ENCODE measurements at regions not wholly inside any gene's neighbourhood (a gene's known extent, or its start where the extent isn't known, plus 50 kb on each side); places are given as distances from the start of the nearest gene placed in this dataset.

DNA sequence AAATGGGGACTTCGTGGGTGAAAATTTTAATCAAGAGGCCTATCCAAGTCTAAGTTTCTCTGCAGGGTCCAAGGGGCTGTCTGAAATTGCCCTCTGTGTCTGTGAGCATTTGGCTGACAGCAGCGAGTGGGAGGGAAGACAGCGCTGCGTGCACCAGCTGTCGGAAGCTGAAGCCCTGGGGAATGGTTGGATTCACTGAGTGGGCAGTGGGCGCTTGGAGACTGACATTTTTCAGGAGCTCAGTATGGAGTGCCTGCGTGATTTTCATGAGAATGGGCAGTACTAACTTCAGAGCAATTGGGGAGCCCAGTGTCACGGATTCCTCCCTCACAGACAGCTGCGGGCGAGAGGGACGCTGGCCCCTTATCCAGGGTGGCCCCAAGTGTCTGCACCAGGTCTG, 388.8 kb upstream of the B3GAT1 start:
- DNase-seq (ENCODE audit: low read depth), result no peak

DNA sequence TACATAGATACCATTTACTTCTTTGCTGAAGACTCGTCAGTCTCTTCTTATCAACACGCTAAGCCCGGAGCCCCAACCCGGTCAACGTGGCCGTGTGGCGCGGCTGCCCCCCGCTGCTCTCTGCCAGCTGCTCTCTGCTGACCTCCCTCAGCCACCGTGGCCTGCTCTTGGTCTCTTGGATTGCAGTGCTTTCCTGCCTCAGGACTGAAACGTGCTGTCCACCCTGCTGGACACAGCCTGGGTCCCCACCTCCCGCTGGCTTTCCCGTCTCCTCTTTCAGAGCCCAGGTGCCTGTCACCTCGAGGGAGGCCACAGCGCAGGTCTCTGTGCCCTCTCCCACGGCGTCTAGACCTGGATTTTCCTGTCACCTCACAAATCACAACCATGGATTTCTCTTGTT, 388.1 kb upstream of the B3GAT1 start:
- no peak for DNase-seq (ENCODE audit: low read depth)

DNA sequence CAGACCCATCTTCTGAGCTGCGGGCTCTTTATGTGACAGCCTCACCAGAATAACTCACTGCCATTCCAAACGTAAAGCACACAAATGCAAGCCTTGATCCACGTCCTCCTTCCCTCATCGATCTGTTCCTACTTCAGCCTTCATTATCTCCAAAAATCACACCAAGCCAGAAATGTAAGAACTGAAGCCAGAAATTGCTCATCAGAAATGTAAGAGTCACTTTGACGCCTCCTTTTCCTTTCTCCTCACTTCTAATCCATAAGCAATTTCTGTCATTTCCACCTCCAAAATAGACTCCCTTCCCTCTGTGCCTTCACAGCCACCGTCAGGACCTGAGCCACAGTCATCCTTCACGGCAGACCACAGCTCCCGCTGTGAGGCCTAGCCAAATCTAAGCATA, 387.3 kb upstream of the B3GAT1 start:
- DNase-seq (ENCODE audit: low read depth), result no peak

DNA sequence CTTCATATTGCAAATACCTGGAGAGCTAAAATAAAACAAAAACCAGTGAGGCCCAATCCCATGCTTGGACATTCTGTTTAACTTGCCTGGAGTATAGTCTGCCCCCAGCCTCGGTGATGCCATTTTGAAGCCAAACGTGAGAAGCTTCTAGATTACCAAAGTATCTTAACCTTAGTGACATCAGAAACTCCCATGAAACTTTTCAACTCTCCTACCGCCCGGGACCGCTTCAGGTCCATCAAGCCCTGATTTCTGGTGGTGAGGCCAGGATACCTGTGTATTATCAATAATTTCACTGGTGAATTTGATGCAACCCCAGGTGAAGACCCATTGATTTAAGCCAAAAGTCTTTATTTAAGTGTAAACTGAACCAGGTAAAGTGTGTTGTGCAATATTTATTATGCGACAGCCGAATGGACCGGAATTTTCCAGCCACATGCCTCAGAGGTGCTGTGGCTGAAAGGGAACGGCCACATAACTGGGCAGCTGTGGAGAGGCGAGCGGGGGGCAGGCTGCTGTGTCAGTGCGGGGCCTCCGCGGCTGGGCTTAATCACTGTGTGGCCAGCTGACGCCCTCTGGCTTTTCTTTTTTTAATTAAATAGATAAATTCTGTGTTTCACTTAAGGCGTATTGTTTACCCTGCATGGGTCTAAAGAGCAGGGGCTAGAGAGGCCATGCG, 385.5 kb upstream of the B3GAT1 start:
- no peak for DNase-seq (ENCODE audit: low read depth)

DNA sequence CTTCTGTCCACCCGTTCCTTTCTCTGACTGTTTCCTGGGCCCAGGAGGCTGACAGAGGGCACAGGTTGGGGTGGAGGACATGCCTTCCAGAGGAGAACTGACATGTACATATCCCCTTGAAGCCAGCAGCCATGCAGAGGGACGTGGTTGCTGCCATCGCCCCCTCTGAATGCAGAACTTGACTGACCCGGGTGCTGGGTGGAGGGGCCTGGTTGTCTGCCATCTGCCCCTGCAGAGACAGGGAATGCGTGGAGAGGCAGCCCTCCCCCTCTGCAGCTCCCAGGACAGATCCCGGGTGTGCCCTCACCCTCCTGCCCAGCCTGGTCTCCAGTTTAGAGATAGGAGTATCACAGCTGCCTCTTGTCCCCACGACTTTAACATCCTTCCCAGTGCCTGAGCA, 383.0 kb upstream of the B3GAT1 start:
- DNase-seq (ENCODE audit: low read depth), result no peak

DNA sequence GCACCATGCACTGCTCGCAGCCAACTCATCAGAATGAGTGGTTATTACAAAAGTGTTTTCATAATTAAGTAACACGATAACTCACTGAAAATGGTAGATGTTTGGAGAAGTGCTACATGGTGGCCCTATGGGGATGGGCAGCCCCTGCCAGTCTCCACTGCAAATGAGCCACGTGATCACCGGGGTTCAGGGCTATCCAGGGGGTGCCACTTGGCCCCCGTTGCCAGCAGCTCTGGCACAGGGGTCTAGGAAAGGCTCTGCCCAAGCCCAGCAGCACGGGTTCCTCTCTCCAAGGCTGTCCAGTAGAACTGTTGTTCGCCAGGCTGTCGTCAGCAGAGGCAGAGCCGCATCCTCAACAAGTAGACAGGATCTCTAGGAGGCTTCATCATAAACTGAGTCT, 382.1 kb upstream of the B3GAT1 start:
- no peak for DNase-seq (ENCODE audit: low read depth)

DNA sequence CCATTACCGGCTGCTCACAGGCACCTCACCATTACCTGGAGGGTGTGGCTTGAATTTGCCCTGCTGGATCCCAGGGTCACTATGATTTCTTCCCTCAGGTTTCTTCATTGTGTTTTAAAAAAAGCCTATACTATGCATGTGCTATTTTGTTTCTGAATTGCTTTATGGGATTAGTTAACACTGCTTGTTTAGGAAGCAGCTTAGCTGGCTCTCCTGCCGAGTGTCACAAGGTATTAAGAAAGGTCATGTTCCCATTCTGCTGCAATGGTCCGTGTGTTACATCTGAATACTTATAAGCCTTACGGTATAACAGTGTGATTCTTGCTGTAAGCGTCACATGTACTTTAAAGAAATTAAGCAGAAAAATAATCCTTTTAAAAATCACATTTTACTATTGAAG, 380.6 kb upstream of the B3GAT1 start:
- DNase-seq (ENCODE audit: low read depth), result no peak

DNA sequence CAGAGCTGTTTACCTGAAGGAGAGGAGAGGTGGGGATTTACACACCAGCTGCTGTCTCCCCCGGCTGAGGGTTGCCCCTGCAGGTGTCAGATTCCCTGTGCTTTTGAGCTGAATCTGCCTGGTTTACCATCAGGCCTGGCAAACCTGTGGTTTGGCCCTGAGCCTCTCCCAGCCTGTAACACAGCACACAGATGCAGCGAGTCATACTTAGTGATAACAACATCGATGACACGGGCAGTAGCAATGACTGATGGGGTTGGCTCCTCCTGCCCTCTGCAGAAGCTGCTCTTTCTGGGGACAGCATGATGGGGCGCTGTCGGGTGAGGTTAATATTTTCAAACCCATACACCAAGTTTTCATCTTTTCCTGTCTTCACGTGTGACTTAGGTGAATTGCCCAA, 380.0 kb upstream of the B3GAT1 start:
- no peak for DNase-seq (ENCODE audit: low read depth)

DNA sequence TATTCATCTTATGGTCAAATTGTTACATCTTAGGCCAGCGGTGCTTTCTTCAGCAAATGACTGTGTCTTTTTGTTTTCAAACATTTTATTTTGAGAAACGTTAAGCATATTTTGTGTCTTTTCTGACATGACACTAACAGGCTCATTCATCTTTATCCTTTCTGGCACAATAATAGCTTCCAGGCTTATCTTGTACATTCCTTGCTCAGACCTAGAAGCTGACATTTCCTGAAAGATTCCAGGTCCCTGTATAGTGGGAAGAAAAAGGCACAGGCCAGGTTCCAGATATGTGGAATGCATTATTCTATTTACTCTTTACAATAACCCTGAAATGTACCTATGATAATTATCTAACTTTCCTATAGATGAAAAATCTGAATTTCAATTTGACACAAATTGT, 379.1 kb upstream of the B3GAT1 start:
- DNase-seq (ENCODE audit: low read depth), result no peak

DNA sequence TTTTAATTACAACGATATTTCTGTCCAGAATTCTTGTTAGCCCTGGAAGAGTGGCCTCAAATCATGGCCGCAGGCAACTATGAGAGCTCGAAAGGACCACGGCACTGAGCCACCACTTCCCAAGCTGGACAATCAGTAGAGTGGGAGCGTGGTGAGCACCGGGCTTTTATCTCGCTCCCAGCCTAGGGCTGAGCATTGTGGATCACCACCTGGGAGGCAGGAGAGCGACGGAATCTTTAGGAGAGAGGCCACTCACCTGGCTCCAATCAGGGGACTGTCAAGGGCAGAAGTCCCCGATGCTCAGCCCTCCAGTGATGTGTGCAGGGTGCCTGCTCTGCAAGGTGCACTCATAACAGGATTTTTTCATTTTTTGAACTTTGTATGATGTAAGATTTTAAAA, 377.1 kb upstream of the B3GAT1 start:
- DNase-seq (ENCODE audit: low read depth), result no peak

DNA sequence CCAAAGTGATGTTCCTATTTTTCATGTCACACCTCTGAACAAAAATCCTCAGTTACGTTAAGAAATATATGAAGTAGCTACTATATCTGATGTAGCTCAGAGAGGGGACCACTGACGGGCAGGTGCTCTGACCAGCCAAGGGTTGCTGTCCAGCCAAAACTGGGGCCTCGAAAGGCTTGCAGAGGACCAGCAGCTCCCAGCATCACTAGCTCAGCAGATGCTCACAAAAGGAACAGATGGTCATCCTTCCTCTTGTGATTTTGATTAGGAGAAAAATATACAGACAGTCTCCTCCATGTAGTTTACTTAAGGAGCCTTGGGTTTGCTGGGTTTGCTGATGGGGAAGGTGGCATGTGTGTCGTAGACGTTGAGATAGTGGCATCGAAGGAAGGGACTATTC, 374.6 kb upstream of the B3GAT1 start:
- DNase-seq (ENCODE audit: low read depth), result no peak

DNA sequence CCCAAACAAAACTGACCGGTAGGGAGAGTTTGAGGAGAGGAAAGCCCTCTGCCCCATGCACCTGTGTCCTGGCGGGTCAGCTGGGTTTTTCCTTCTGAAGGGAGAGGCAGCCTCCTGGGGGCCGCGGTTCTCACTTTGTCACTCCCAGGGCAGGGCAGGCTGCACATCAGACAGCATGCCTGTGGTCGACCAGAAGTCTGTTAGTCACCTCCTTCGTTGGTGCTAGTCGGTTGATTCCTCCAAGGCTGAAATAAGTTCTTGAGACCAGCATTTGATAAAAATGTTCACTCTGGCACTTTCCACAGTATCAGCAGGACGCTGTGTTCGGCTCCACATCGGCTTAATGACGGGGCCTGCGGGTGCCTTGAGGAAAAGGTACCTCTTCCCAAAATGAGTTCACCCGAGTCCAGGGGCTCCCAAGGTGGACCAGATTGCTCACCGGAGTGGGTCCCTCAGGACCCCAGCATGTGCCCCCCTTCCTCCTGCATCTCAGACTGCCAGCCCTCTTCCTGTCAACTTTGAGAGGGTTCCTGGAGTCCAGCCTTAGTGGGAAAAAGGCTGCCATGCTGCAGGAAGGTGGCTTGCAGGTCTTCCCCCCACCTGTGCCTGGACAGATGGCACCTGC, 373.7 kb upstream of the B3GAT1 start:
- DNase-seq (ENCODE audit: low read depth), result no peak

DNA sequence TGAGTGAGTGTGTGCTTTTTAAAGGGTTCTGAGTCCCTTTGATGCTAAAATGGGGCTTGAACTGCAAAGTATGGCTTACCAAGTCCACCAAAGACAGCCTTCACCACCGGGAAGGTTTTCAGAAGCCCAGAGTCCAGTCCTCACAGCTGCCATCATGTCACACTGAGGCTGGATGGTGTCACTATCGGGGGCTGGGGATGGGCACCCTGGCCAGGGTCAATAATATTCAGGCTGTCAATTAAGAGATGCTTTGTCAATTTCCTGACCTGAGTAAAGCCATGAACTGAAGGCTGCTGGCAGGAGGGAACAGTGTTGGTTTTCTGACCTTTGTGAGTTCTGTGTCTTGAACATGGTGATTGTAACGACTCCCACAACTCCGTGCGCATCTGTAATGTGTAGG, 373.0 kb upstream of the B3GAT1 start:
- DNase-seq (ENCODE audit: low read depth), result no peak

DNA sequence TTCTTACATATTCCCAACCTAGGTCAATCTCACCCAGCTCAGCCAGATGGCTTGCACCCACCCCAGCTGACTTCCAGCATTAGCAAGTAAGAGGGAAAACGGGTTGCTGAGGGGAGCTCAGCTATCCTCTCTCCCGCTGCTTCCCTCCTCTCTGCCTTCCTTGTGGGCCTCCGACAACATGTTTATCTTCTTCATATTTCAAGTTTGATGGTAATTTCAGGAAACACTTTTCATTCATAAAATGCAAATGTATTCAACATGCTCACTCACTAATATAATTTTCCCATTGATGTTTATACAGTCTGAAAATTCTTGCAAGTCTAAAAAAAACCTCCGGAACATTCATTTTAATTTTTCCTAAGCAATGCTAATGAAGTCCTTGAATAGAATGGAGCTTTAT, 372.5 kb upstream of the B3GAT1 start:
- DNase-seq (ENCODE audit: low read depth), result no peak

DNA sequence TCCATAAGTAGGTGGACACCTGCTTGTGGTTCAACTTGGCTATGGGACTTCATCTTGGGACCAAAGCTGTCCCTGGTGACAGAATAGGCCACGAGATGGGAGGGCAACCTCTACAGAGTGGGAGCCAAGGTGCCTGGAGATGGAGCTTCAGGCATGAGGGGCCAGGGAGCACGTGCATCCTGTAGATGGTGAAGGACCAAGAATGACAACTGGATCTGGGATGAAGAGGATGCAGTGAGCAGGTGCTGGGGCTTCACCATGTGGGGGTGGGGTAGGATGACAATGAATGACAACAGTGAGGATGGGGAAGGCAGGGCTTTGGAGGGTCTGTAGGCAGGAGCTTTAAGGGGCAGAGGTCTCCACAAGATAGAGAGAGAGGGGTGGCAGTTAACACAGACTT, 372.0 kb upstream of the B3GAT1 start:
- no peak for DNase-seq (ENCODE audit: low read depth)

DNA sequence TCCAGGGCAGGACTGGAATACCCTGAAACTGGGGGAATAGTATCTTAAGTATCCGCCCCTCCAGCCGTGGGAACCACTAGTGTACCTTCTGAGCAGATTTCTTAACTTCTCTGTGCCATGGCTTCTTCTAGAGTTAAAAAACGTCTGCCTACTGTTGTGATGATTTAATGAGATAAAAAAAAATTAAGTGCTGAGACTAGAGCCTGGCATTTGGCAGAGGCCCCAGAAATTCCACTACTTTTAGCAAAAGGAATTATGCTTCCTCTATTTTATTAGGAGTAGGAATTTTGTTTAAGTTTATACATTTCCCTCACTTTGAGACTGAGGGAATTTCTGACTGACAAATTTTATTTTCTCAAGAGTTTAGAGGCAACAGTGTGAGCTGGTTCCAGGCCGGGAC, 371.2 kb upstream of the B3GAT1 start:
- DNase-seq (ENCODE audit: low read depth), result no peak

DNA sequence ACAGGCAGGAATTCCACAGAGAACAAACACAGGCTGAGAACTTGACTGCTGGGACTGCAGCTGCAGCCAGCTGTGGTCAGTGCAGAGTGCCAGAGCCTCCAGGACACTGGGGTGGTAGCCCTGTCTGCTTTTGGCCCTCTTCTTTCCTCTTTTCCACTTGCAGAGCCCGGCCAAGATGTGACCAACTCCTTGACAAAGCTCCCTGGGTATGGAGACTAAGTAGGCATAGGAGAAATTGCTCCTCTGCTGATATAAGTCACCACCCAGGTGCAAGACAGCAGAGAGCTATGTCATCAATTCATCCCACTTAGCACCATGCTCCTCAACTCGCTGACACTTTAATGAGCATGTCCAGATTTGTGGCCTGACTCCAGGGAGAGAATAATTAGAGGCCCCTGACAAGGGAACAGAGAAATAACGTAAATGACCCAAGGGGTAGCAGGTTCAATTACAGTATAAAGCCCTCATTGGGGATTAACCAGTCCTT, 369.4 kb upstream of the B3GAT1 start:
- DNase-seq (ENCODE audit: low read depth), result no peak

DNA sequence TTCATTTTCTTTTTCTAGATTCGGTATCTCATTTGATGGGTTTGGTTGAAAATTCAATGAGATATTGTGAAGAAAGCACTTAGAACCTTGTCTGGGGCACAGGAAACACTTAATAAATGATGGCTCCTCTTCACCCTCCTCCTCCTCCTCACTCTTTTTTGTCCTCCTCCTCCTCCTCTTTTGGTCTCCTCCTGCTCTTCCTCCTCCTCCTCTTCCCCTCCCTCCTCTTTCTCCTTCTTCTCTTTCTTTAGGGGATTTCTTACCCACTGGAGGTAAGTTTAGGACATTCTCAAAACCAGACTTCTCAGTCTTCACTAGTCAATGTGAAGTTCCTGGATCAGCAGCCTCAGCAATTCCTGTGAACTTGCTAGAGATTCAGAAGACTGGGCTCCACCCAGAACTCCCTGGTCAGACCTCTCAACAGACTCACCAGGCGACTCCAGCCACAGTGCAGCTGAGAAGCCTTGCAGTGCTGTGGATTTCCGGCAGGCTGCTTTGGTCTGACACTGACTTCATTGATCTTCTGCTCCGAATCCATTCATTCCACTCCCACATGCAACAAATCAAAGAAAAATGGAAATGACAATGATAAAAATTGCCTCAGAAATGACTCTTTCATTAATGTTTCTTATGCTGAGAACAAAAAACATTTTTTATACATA, 368.6 kb upstream of the B3GAT1 start:
- DNase-seq (ENCODE audit: low read depth), result no peak

DNA sequence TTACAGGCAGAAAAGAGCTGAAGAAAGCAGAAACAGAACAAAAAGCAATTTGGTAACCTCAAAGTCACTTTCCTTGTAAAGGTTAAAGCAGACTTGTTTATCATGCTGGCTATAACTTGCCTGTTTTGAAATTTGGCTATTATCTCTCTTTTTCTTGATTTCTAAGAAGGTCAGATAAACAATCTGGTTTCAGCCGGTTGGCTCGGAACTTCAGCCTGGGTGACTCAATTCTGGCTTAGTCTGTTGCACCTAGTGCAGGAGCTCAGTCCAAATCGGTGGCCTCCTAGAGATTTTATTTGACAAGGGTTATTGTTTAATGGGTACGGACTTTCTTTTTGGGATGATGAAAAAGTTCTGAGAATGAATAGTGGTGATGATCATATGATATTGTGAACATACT, 367.1 kb upstream of the B3GAT1 start:
- DNase-seq (ENCODE audit: low read depth), result no peak

DNA sequence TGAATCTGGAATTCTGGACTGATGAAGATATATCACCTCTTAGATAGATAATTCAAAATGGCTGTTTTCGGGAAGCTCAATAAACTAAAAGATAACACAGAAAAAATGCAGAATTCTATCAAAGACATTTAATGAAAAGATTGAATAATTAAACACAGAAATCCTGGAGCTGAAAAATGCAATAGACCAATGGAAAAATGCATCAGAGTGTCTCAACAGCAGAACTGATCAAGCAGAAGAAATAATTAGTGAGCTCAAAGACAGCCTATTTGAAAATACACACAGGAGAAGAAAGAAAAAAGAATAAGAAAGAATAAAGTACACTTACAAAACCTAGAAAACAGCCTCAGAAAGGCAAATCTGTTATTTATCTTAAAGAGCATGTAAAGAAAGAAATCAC, 356.4 kb upstream of the B3GAT1 start:
- no peak for DNase-seq (ENCODE audit: low read depth)

DNA sequence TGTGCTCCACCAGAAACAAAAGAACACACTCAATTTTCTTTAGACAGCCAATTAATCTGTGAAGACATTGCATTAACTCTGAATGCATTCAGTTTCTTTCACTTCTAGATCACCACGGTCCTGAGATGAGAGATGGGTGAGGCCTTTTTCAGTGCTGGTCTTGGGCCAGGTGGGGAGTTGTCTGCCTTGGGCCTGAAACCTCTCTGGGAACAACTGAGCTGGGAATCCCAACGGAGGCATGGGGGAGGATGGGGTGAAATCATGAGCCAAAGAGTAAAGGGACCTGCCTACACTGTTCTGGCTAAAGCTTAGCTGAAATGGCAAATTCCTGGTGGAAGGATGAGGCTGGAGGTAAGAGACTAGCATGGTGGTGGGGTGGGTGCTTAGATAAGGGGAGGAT, 353.5 kb upstream of the B3GAT1 start:
- no peak for DNase-seq (ENCODE audit: low read depth)

DNA sequence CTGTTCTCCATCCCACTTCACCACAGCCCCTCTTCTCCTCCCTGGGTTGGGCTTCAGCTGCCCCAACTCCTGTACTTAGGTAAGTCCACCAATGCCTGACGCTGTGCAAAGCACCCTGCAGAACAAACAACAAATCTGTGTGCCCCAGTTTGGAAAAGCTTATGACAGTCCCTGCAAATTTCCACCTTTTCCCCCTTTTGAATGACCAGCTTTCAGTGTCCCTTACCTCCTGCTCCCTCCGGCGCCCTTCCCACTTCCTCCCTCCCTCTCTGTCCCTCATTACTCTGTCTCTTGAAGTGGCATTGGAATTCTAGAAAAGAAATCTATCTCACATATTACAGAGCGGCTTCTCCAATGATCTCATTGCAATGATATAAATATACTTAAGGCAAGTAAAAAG, 352.9 kb upstream of the B3GAT1 start:
- DNase-seq (ENCODE audit: low read depth), result no peak

DNA sequence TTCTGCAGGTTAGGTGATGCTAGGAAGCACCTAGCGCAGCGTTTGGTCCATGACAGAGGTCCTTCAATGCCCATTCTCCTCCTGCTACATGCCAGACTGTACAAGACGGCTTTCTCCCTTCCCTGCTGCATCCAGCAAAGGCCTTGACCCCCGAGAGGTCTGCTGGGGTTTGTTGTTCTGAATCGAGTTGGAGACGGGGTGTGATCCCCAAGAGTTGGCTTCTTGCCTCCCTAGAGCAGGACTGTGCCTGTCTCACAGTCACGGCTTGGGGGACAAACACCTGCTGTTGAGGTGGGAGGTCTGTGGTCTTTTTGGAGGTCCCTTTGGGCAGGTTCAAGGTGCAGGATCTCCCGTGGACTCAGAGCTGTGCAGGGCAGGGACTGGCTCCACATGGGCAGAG, 352.3 kb upstream of the B3GAT1 start:
- no peak for DNase-seq (ENCODE audit: low read depth)

DNA sequence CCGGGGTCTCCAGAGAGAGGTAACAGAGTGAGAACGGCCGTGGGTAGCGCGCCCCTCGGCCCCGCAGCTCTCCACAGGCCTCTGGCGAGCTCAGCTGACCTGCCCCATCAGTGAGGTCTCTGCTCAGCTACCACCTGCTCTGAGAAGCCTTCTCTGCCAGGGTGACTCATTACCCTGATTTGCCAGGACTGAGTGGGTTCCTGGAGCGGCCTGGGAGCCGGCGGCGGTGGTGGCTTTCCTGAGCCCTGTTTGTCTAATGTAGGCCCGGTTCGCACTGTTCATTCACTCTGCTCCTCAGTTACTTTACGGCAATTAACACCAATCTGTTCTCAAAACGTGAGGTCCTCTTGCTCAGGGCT, 351.0 kb upstream of the B3GAT1 start:
- DNase-seq (ENCODE audit: low read depth), result no peak
